ENCODE measurements at regions not wholly inside any gene's neighbourhood (a gene's known extent, or its start where the extent isn't known, plus 50 kb on each side); places are given as distances from the start of the nearest gene placed in this dataset.

DNA sequence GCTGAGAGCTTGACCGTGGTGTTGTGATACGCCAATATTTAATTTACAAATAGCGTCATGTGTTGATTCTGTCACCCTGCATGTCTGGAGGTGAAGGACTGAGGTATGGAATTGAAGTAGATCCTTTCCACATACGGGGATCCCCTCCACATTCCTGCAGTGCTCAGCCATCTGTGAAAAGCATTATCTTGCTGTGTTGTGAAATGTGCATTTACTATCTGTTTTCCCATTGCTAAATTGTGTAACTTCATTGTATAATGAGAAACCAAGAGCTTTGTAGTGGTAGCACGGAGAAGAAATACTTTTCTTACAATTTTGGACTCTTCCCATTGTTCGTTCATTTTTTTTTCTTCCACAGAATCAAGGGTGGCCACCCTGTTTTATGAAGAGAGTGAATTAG lies 577.3 kb upstream of the ZP4 start:
- TF ChIP-seq, protein P1, sequence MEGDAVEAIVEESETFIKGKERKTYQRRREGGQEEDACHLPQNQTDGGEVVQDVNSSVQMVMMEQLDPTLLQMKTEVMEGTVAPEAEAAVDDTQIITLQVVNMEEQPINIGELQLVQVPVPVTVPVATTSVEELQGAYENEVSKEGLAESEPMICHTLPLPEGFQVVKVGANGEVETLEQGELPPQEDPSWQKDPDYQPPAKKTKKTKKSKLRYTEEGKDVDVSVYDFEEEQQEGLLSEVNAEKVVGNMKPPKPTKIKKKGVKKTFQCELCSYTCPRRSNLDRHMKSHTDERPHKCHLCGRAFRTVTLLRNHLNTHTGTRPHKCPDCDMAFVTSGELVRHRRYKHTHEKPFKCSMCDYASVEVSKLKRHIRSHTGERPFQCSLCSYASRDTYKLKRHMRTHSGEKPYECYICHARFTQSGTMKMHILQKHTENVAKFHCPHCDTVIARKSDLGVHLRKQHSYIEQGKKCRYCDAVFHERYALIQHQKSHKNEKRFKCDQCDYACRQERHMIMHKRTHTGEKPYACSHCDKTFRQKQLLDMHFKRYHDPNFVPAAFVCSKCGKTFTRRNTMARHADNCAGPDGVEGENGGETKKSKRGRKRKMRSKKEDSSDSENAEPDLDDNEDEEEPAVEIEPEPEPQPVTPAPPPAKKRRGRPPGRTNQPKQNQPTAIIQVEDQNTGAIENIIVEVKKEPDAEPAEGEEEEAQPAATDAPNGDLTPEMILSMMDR (conservative IDR thresholded peaks at IDR 0.05; ENCODE audit: low read depth) = no peak
- CTCF ChIA-PET = no interaction called here
- POLR2A ChIA-PET (ENCODE audit: low non-redundant PET) = no interaction called here
- no peak overlapping the region for H3K27ac ChIP-seq
- DNase-seq (ENCODE audit: low spot score) = no peak

DNA sequence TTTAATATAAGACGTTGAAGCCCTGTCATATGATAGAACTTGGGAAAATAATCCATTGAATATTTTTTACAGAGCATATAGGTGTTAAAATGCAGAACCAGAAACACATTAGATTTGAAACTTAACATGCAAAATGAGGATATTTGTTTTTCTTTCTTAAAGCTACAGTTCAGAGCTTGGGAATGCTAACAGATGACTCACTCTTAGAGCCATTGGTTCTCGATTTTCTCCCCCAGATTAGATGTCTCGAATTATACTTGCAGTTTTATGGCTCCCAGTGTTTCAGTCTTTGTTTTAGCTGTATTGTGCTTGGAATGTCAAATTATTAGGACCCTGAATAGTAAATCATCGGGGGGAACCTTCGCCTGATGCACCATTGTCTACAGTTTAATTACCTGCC lies 575.7 kb upstream of the ZP4 start:
- H3K27ac ChIP-seq = no peak overlapping the region
- ChIA-PET CTCF (no interaction called here), POLR2A (ENCODE audit: low non-redundant PET) (no interaction called here)
- no peak for DNase-seq (ENCODE audit: low spot score)
- TF ChIP-seq, protein P1 (conservative IDR thresholded peaks at IDR 0.05; ENCODE audit: low read depth) = no peak

DNA sequence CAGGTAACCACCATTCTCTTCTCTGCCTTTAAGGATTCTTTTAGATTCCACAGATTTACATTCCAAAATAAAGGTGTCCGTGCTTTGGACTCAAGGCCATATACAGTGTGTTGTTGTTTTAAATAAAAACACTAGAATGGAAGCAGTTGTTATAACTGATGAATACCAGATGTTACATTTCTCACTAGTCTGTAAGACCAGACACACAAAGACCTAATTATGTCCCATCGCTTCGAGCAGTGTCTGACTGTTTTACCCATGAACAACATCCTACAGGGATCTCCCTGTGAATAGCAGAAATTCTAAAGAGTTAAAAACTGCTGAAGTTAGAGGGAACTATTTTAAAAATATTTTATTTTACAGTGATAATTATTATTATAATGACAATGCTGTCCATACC lies 574.7 kb upstream of the ZP4 start:
- ChIA-PET POLR2A (ENCODE audit: low non-redundant PET) (no interaction called here), CTCF (no interaction called here)
- DNase-seq (ENCODE audit: low spot score) = no peak
- TF ChIP-seq, protein P1 (conservative IDR thresholded peaks at IDR 0.05; ENCODE audit: low read depth) = no peak
- no peak overlapping the region for H3K27ac ChIP-seq

DNA sequence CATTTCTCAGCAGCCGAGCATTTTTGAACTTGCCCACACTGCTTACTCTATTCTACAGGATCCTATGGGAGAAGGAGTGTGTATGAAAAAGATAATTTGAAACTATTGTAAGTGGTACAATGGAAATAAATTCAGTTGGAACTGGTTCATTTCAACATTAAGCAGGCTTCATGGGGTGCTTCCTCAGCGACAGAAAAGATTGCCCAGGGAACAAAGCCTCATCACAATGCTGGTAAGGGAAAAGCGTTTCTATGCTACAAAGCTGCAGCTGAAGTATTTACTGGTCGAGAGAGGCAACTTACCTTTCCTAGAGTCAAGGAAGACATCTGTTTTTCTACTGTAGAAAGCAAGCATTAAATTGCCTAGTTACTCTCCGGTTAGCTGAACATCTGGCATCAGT lies 568.2 kb upstream of the ZP4 start:
- POLR2A ChIA-PET (ENCODE audit: low non-redundant PET) = no interaction called here
- DNase-seq (ENCODE audit: low spot score) = no peak
- TF ChIP-seq, protein P1 (conservative IDR thresholded peaks at IDR 0.05; ENCODE audit: low read depth) = no peak
- H3K27ac ChIP-seq = no peak overlapping the region
- CTCF ChIA-PET = interaction anchor here (0.6 to 0.7 kb wide), 3 partner anchors 22 to 902 kb away, joined by 3 to 4 read pairs (median 4); no protein-coding TSS in a partner anchor

DNA sequence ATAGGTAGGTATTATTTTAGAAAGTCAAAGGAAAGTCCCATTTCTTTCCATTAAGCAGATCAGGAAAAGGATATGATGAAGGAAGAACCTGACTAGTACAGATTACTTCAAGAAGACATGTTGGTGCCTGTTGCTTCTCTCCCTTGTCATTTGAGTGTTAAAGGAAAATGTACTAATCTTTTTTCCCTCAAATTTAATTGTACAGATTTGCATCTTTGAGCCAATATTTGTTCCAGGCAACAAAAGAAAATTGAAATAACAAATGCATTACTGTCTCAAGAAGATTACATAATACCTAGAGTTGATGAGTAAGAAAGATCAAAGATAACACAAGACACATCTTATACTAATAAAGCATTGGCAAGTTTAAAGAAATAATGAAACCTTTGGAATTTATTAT lies 566.9 kb upstream of the ZP4 start:
- no peak for DNase-seq (ENCODE audit: low spot score)
- ChIA-PET CTCF (no interaction called here), POLR2A (ENCODE audit: low non-redundant PET) (no interaction called here)
- no peak overlapping the region for H3K27ac ChIP-seq
- TF ChIP-seq, protein P1 (conservative IDR thresholded peaks at IDR 0.05; ENCODE audit: low read depth) = no peak

DNA sequence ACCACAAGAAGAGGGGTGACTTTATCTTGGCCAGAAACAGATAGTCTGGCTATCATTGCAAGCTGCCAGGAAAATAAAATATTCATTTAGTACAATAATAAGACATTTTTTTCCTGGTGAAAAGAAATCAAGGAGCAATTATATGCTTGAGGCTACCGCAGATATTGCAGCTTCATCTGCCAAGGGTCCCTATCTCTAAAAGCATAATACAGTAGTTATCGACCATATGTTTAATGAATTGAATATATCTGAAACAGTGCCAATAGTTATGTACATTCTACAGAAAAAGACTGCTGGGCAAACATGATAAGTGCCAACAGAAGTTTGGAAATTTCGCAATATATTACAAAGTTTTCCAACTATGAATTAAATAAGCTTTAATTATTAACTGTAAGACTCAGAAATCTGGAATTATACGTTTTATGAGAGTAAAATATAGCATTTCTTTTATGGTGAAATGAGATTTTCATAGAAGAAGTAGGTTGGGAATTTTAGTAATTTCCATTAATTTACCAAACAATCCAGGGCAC lies 561.1 kb upstream of the ZP4 start:
- CTCF ChIA-PET = no interaction called here
- DNase-seq (ENCODE audit: low spot score) = no peak
- POLR2A ChIA-PET (ENCODE audit: low non-redundant PET) = no interaction called here
- TF ChIP-seq, protein P1 (conservative IDR thresholded peaks at IDR 0.05; ENCODE audit: low read depth) = no peak
- H3K27ac ChIP-seq = no peak overlapping the region

DNA sequence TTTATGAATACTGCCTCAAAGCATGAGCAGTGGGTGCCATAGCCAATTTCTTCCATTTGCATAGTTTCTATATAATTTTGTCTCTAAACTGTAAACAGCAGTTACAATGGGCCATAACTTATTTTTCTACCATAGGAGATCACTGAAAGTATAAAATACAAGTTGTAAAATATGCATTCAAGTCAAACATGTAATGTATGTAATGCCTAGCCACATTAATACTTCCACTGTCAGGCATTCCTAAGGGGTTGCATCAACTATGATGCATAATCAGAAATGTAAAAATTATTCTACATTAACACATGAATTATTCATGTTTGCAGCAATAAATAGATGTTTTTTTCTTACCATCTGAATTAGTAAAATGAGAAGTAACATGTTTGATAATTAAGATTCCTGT lies 560.3 kb upstream of the ZP4 start:
- POLR2A ChIA-PET (ENCODE audit: low non-redundant PET) = no interaction called here
- CTCF ChIA-PET = no interaction called here
- no peak for DNase-seq (ENCODE audit: low spot score)
- TF ChIP-seq, protein P1 (conservative IDR thresholded peaks at IDR 0.05; ENCODE audit: low read depth) = no peak
- no peak overlapping the region for H3K27ac ChIP-seq

All from RWPE1 (cell line).